ENCODE measurements at regions not wholly inside any gene's neighbourhood (a gene's known extent, or its start where the extent isn't known, plus 50 kb on each side); places are given as distances from the start of the nearest gene placed in this dataset.

DNA sequence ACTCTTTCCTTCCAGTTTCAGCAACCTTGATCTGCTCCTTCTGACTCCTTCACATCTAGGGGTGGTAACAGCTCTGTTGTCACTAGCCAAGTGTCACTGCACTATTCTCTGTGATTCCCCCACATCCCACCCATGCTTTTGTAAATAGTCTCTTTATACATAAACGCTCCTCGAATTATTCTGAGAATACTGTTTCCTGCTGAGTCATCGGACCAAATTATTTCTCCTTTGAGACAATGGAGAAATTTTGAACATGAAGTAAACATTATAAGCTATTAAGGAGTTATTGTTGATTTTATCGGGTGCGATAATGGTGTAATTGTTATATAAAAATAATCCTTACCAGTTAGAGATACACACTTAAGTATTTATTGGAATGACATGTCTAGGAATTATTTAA is 245.1 kb upstream of the RPS6KA3 start:
- no peak overlapping the region for H3K4me3 ChIP-seq (ENCODE audit: low read depth, low read length)
- TF ChIP-seq, protein P1, sequence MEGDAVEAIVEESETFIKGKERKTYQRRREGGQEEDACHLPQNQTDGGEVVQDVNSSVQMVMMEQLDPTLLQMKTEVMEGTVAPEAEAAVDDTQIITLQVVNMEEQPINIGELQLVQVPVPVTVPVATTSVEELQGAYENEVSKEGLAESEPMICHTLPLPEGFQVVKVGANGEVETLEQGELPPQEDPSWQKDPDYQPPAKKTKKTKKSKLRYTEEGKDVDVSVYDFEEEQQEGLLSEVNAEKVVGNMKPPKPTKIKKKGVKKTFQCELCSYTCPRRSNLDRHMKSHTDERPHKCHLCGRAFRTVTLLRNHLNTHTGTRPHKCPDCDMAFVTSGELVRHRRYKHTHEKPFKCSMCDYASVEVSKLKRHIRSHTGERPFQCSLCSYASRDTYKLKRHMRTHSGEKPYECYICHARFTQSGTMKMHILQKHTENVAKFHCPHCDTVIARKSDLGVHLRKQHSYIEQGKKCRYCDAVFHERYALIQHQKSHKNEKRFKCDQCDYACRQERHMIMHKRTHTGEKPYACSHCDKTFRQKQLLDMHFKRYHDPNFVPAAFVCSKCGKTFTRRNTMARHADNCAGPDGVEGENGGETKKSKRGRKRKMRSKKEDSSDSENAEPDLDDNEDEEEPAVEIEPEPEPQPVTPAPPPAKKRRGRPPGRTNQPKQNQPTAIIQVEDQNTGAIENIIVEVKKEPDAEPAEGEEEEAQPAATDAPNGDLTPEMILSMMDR (IDR thresholded peaks at IDR 0.05; ENCODE audit: insufficient read depth, low read length, poor library complexity, severe bottlenecking), result no peak
- H3K27me3 ChIP-seq (ENCODE audit: control insufficient read depth, insufficient read depth, low read length), result no peaks in the 10 kb centered on the region

DNA sequence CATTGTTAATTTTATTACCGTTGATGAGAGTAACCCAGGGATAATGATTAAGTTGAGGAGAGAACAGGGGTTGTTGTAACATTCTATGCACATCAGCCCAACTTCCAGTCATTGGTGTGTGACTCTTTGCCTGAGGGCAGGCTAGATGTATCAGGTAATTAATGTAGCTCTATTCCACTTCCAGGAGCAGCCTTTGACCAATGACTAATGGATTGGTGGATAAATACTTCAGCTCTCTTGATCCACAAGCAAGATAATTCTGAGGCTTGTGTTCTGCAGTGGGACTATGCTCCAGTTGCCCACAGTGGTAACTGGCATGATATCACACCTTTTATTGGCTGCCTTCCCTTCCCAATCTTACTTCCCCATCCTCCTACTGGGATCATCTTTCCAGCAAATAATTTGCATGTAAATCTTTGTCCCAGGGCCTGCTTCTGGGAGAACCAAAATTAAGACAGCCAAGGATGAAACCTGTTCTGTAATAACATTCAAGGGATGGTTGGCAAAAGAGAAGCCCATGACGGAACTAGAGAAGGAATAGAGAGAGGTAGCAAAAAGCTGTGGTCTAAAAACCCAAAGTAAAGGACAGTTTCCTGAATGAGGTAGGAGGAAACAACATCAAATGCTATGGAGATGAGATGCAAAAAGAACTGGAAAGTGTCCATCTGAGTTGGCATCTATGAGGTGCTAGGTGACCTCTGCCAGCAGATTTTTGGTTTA is 241.4 kb upstream of the RPS6KA3 start:
- H3K36me3 ChIP-seq (ENCODE audit: control insufficient read depth, insufficient read depth, low read length), result no peaks in the 10 kb centered on the region
- no peak overlapping the region for H3K4me3 ChIP-seq (ENCODE audit: low read depth, low read length)
- DNase-seq (ENCODE audit: low read depth), result no peak
- TF ChIP-seq, protein P1 (IDR thresholded peaks at IDR 0.05; ENCODE audit: insufficient read depth, low read length, poor library complexity, severe bottlenecking), result no peak
- no peaks in the 10 kb centered on the region for H3K27me3 ChIP-seq (ENCODE audit: control insufficient read depth, insufficient read depth, low read length)

More for the DNA sequence above, 245.1 kb upstream of the RPS6KA3 start:
- H3K36me3 ChIP-seq (ENCODE audit: control insufficient read depth, insufficient read depth, low read length), result no peaks in the 10 kb centered on the region
- DNase-seq (ENCODE audit: low read depth), result no peak

DNA sequence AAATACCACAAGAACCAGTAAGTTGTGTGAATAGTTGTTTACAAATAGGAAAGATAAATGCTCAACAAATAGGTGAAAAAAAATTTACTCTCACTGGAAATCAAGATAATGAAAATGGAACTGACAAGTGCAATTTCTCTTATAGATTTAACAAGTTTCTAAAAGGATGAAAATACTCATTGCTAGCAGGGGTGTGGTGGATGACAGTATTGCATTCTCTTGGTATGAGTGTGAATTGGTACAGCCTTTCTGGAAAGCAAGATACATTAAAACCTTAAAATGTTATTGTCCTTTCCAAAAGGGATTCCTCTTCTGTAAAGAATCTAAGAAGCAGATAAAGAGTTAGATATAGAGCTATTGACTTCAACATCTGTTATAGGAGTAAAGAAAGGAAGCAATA is 240.0 kb upstream of the RPS6KA3 start:
- DNase-seq (ENCODE audit: low read depth), result no peak
- Histone ChIP-seq H3K4me3 (ENCODE audit: low read depth, low read length) (no peak overlapping the region), H3K27me3 (ENCODE audit: control insufficient read depth, insufficient read depth, low read length) (no peaks in the 10 kb centered on the region), H3K36me3 (ENCODE audit: control insufficient read depth, insufficient read depth, low read length) (no peaks in the 10 kb centered on the region)
- TF ChIP-seq, protein P1 (IDR thresholded peaks at IDR 0.05; ENCODE audit: insufficient read depth, low read length, poor library complexity, severe bottlenecking), result no peak

DNA sequence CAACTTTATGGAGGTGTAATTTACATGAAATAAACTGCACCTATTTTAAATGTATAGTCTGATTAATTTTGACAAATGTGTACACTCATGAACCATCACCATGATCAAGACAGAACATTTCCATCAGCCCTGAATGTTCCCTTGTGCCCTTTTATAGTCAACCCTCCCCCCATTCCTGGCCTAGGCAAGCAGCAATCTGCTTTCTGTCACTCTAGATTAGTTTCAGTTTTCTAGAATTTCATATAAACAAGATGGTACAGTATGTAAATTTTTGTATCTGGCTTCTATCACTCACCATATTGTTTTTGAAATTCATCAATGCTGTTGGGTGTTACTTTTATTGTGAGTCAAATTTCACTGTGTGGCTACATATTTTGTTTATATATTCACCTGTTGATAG is 234.2 kb upstream of the RPS6KA3 start:
- Histone ChIP-seq H3K36me3 (ENCODE audit: control insufficient read depth, insufficient read depth, low read length) (no peaks in the 10 kb centered on the region), H3K27me3 (ENCODE audit: control insufficient read depth, insufficient read depth, low read length) (no peaks in the 10 kb centered on the region), H3K4me3 (ENCODE audit: low read depth, low read length) (no peak overlapping the region)
- TF ChIP-seq, protein P1 (IDR thresholded peaks at IDR 0.05; ENCODE audit: insufficient read depth, low read length, poor library complexity, severe bottlenecking), result no peak
- no peak for DNase-seq (ENCODE audit: low read depth)

DNA sequence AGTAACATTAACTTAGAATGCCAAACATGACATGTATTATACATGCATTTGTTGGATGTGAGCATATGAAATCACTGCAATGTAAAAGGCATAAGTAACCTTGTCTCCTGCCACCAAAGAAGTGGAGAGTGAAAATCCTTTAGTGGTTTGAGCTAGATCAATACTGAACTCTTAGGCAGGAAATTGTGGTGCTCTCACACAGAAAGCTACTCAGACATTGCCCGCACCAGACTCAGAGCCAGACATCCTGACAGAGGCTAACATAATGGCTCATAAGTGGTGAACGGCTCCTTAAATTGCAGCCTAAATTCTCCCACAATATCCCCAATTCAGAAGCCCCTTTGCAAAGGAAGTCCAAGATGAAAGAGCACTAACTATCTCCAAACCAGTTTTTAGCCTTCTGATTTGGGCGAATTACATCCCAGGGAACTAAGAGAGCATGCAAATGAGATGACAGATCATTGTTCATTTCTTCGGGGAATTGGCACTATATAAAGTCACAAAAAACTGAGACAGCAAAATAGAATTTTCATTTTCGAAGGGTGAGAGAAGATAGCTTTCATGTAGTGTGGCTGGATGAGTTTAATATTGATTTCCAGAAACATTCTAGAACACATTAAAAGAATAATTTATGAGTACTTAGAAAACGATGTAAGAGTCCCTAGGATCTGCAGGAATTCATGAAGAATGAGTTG is 233.6 kb upstream of the RPS6KA3 start:
- no peak overlapping the region for H3K4me3 ChIP-seq (ENCODE audit: low read depth, low read length)
- no peaks in the 10 kb centered on the region for H3K36me3 ChIP-seq (ENCODE audit: control insufficient read depth, insufficient read depth, low read length)
- TF ChIP-seq, protein P1 (IDR thresholded peaks at IDR 0.05; ENCODE audit: insufficient read depth, low read length, poor library complexity, severe bottlenecking), result no peak
- H3K27me3 ChIP-seq (ENCODE audit: control insufficient read depth, insufficient read depth, low read length), result no peaks in the 10 kb centered on the region
- DNase-seq (ENCODE audit: low read depth), result no peak

All from kidney epithelial cell (primary cell).